ENCODE measurements at regions not wholly inside any gene's neighbourhood (a gene's known extent, or its start where the extent isn't known, plus 50 kb on each side); places are given as distances from the start of the nearest gene placed in this dataset.

GRCh38 chr19:28960986-28961705, 251.8 kb downstream of the UQCRFS1 start:
- H3K4me3 ChIP-seq (ENCODE audit: low read depth, low read length), result no peak overlapping the region
- TF ChIP-seq POLR2A (IDR thresholded peaks at IDR 0.05; ENCODE audit: extremely low read depth, insufficient read length), result no peak
- TF ChIP-seq, protein P1, sequence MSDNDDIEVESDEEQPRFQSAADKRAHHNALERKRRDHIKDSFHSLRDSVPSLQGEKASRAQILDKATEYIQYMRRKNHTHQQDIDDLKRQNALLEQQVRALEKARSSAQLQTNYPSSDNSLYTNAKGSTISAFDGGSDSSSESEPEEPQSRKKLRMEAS (IDR thresholded peaks at IDR 0.05; ENCODE audit: low read depth, low read length), result no peak
- no peak for TF ChIP-seq CTCF (IDR thresholded peaks at IDR 0.05; ENCODE audit: low read depth, low read length)
- TF ChIP-seq MYC (IDR thresholded peaks at IDR 0.05; ENCODE audit: low read depth, low read length), result no peak
- DNase-seq (ENCODE audit: low read depth), result no peak

- DNase-seq (ENCODE audit: low read depth), result no peak
- no peak overlapping the region for H3K4me3 ChIP-seq (ENCODE audit: low read depth, low read length)
- TF ChIP-seq CTCF (IDR thresholded peaks at IDR 0.05; ENCODE audit: low read depth, low read length), result no peak
- TF ChIP-seq, protein P1 (IDR thresholded peaks at IDR 0.05; ENCODE audit: low read depth, low read length), result no peak
- no peak for TF ChIP-seq MYC (IDR thresholded peaks at IDR 0.05; ENCODE audit: low read depth, low read length)
- no peak for TF ChIP-seq POLR2A (IDR thresholded peaks at IDR 0.05; ENCODE audit: extremely low read depth, insufficient read length)
These were observed 252.4 kb downstream of the UQCRFS1 start for GRCh38 chr19:28960586-28960985.

GRCh38 chr19:28956961-28957360, 256.0 kb downstream of the UQCRFS1 start:
- TF ChIP-seq, protein P1 (IDR thresholded peaks at IDR 0.05; ENCODE audit: low read depth, low read length), result no peak
- no peak for TF ChIP-seq CTCF (IDR thresholded peaks at IDR 0.05; ENCODE audit: low read depth, low read length)
- TF ChIP-seq MYC (IDR thresholded peaks at IDR 0.05; ENCODE audit: low read depth, low read length), result no peak
- no peak for TF ChIP-seq POLR2A (IDR thresholded peaks at IDR 0.05; ENCODE audit: extremely low read depth, insufficient read length)
- DNase-seq (ENCODE audit: low read depth), result no peak
- H3K4me3 ChIP-seq (ENCODE audit: low read depth, low read length), result no peak overlapping the region

DNA sequence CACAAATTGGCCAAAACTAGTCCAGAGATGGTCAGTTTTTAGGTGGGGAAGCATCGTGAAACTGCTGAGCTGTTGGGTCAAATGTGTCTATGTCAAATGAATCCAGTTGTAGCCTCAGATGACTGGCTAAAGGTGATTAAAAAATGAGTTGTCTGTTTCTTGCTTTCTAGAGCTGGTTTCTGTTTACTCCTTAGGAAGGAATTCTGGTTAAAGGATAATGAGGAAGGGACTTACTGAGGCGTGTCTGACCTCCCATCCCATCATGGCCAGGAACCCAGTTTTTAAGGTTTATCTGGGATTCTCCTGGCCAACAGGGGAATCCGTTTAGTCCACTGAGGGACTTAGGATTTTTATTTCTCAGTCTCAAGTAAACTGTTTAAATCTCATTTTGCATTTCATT, 256.5 kb downstream of the UQCRFS1 start:
- H3K4me3 ChIP-seq (ENCODE audit: low read depth, low read length), result no peak overlapping the region
- no peak for DNase-seq (ENCODE audit: low read depth)
- TF ChIP-seq POLR2A (IDR thresholded peaks at IDR 0.05; ENCODE audit: extremely low read depth, insufficient read length) (no peak), CTCF (IDR thresholded peaks at IDR 0.05; ENCODE audit: low read depth, low read length) (no peak), MYC (IDR thresholded peaks at IDR 0.05; ENCODE audit: low read depth, low read length) (no peak)
- TF ChIP-seq, protein P1 (IDR thresholded peaks at IDR 0.05; ENCODE audit: low read depth, low read length), result no peak

- DNase-seq (ENCODE audit: low read depth), result no peak
- H3K4me3 ChIP-seq (ENCODE audit: low read depth, low read length), result no peak overlapping the region
- TF ChIP-seq CTCF (IDR thresholded peaks at IDR 0.05; ENCODE audit: low read depth, low read length) (no peak), POLR2A (IDR thresholded peaks at IDR 0.05; ENCODE audit: extremely low read depth, insufficient read length) (no peak), MYC (IDR thresholded peaks at IDR 0.05; ENCODE audit: low read depth, low read length) (no peak)
- TF ChIP-seq, protein P1 (IDR thresholded peaks at IDR 0.05; ENCODE audit: low read depth, low read length), result no peak
These were observed 263.4 kb downstream of the UQCRFS1 start for GRCh38 chr19:28949535-28949934.
